ENCODE measurements at regions not wholly inside any gene's neighbourhood (a gene's known extent, or its start where the extent isn't known, plus 50 kb on each side); places are given as distances from the start of the nearest gene placed in this dataset.
"Not testable (repeated sequence)": the region's sequence is repeated elsewhere in the genome, so short reads cannot be mapped to it uniquely, and the experiment has no call there.

GRCh38 chr17:73855720-73856333 lies 211.6 kb upstream of the SDK2 start:
- Histone ChIP-seq H2AFZ (ENCODE audit: low read depth, low read length) (no peak overlapping the region), H3K9ac (ENCODE audit: low read length) (no peak overlapping the region), H3K4me1 (ENCODE audit: low read length) (no peaks in the 10 kb centered on the region), H3K4me3 (ENCODE audit: low read length) (no peak overlapping the region), H3K4me2 (ENCODE audit: low read length) (no peak overlapping the region), H3K36me3 (replicated peaks; ENCODE audit: low read depth, low read length) (no peaks in the 10 kb centered on the region), H4K20me1 (ENCODE audit: insufficient read depth, low read length) (no peaks in the 10 kb centered on the region), H3K79me2 (ENCODE audit: low read length) (no peaks in the 10 kb centered on the region), H3K27me3 (ENCODE audit: low read depth, low read length) (no peaks in the 10 kb centered on the region), H3K9me3 (ENCODE audit: insufficient read depth, low read length) (no peaks in the 10 kb centered on the region), H3K27ac (ENCODE audit: low read length) (no peak overlapping the region)
- TF ChIP-seq EZH2phosphoT487 (IDR thresholded peaks at IDR 0.05; ENCODE audit: low read depth): no peak
- TF ChIP-seq, protein P1, sequence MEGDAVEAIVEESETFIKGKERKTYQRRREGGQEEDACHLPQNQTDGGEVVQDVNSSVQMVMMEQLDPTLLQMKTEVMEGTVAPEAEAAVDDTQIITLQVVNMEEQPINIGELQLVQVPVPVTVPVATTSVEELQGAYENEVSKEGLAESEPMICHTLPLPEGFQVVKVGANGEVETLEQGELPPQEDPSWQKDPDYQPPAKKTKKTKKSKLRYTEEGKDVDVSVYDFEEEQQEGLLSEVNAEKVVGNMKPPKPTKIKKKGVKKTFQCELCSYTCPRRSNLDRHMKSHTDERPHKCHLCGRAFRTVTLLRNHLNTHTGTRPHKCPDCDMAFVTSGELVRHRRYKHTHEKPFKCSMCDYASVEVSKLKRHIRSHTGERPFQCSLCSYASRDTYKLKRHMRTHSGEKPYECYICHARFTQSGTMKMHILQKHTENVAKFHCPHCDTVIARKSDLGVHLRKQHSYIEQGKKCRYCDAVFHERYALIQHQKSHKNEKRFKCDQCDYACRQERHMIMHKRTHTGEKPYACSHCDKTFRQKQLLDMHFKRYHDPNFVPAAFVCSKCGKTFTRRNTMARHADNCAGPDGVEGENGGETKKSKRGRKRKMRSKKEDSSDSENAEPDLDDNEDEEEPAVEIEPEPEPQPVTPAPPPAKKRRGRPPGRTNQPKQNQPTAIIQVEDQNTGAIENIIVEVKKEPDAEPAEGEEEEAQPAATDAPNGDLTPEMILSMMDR (IDR thresholded peaks at IDR 0.05; ENCODE audit: low read depth, low read length): no peak

DNA sequence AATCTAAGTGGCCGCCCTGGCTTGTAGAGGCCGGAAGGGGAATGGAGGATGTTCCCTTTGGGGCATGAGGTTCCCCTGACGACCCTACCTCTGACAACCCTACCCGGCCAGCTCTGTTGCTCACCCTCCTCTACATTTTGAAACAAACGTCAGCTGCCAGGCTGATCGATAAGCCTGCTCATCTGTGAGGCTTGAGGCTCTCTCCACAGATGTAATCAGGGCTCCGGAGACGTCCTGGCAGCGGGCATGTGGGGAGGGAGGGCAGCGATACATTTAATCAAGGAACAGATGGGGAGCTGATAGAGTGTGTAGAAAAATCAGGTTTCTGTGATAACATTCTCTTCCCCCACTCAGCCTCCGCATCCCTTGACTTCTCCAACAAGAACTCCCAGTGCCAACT lies 212.3 kb upstream of the SDK2 start:
- H3K4me2 ChIP-seq (ENCODE audit: low read length): no peak overlapping the region
- H3K9me3 ChIP-seq (ENCODE audit: insufficient read depth, low read length): no peaks in the 10 kb centered on the region
- H3K79me2 ChIP-seq (ENCODE audit: low read length): no peaks in the 10 kb centered on the region
- TF ChIP-seq, protein P1 (IDR thresholded peaks at IDR 0.05; ENCODE audit: low read depth, low read length): no peak
- no peak for TF ChIP-seq EZH2phosphoT487 (IDR thresholded peaks at IDR 0.05; ENCODE audit: low read depth)
- H3K36me3 ChIP-seq (replicated peaks; ENCODE audit: low read depth, low read length): no peaks in the 10 kb centered on the region
- no peak overlapping the region for H3K4me3 ChIP-seq (ENCODE audit: low read length)
- no peaks in the 10 kb centered on the region for H3K4me1 ChIP-seq (ENCODE audit: low read length)
- H4K20me1 ChIP-seq (ENCODE audit: insufficient read depth, low read length): no peaks in the 10 kb centered on the region
- no peaks in the 10 kb centered on the region for H3K27me3 ChIP-seq (ENCODE audit: low read depth, low read length)
- no peak overlapping the region for H2AFZ ChIP-seq (ENCODE audit: low read depth, low read length)
- H3K9ac ChIP-seq (ENCODE audit: low read length): no peak overlapping the region
- no peak overlapping the region for H3K27ac ChIP-seq (ENCODE audit: low read length)

GRCh38 chr17:73859439-73860008 lies 215.3 kb upstream of the SDK2 start:
- H4K20me1 ChIP-seq (ENCODE audit: insufficient read depth, low read length); H3K9ac ChIP-seq (ENCODE audit: low read length); H3K9me3 ChIP-seq (ENCODE audit: insufficient read depth, low read length); H2AFZ ChIP-seq (ENCODE audit: low read depth, low read length); H3K4me2 ChIP-seq (ENCODE audit: low read length); H3K27me3 ChIP-seq (ENCODE audit: low read depth, low read length); H3K4me3 ChIP-seq (ENCODE audit: low read length); H3K79me2 ChIP-seq (ENCODE audit: low read length); H3K27ac ChIP-seq (ENCODE audit: low read length); H3K4me1 ChIP-seq (ENCODE audit: low read length); H3K36me3 ChIP-seq (replicated peaks; ENCODE audit: low read depth, low read length): not testable (repeated sequence)

- TF ChIP-seq, protein P1 (IDR thresholded peaks at IDR 0.05; ENCODE audit: low read depth, low read length): no peak
- no peak for TF ChIP-seq EZH2phosphoT487 (IDR thresholded peaks at IDR 0.05; ENCODE audit: low read depth)
- Histone ChIP-seq H3K27ac (ENCODE audit: low read length) (no peak overlapping the region), H3K27me3 (ENCODE audit: low read depth, low read length) (no peaks in the 10 kb centered on the region), H4K20me1 (ENCODE audit: insufficient read depth, low read length) (no peaks in the 10 kb centered on the region), H3K36me3 (replicated peaks; ENCODE audit: low read depth, low read length) (no peaks in the 10 kb centered on the region), H3K9ac (ENCODE audit: low read length) (no peak overlapping the region), H3K79me2 (ENCODE audit: low read length) (no peaks in the 10 kb centered on the region), H3K4me3 (ENCODE audit: low read length) (no peak overlapping the region), H3K4me2 (ENCODE audit: low read length) (no peak overlapping the region), H2AFZ (ENCODE audit: low read depth, low read length) (no peak overlapping the region), H3K4me1 (ENCODE audit: low read length) (no peaks in the 10 kb centered on the region), H3K9me3 (ENCODE audit: insufficient read depth, low read length) (no peaks in the 10 kb centered on the region)
These were observed 217.3 kb upstream of the SDK2 start for GRCh38 chr17:73861543-73861942.

Measured in OCI-LY3 (cell line).